GM12878 (cell line): ENCODE measurements at regions not wholly inside any gene's neighbourhood (a gene's known extent, or its start where the extent isn't known, plus 50 kb on each side); places are given as distances from the start of the nearest gene placed in this dataset.

Experiments used
- ATAC-seq: fragments of 200-7000 bp; cut with Tn5 transposase; 3 replicates; pipeline ENCODE4 v1.9.1; 2020; ENCODE audit warnings: mild to moderate bottlenecking, moderate library complexity
- BruUV-seq: library from RNA; stranded (reverse); fragments of 400-500 nt; replicated peaks from 2 replicates; lab custom pipeline; 2021; lab: Mats Ljungman, UMichigan
- CTCF ChIA-PET: fragments of 300-600 bp; sonication (Branson Sonifier 250); formaldehyde crosslinking; extraction: SDS; loops from one replicate; lab custom pipeline; 2021; ENCODE audit warnings: inconsistent platforms; lab: Yijun Ruan, JAX
- POLR2A ChIA-PET: fragments of 350-600 bp; formaldehyde crosslinking; extraction: SDS; loops from one replicate; lab custom pipeline; 2021; ENCODE audit warnings: inconsistent platforms; lab: Charles Lee
- RAD21 ChIA-PET: fragments of 300-600 bp; sonication (Branson Sonifier 250); formaldehyde crosslinking; loops from one replicate; lab custom pipeline; 2023; ENCODE audit warnings: antibody characterized with exemption; ENCODE audit not compliant: unreplicated experiment; lab: Charles Lee
- SMC1A ChIA-PET: fragments of 300-600 bp; sonication (Branson Sonifier 250); formaldehyde crosslinking; loops from one replicate; lab custom pipeline; 2023; ENCODE audit not compliant: unreplicated experiment, uncharacterized antibody; lab: Charles Lee
- DNase-seq: peaks from one replicate; pipeline ENCODE4 v3.0.0-alpha.2; 2011; ENCODE audit warnings: low read depth, low spot score
- FAIRE-seq: peaks from 3 replicates; lab custom pipeline; 2011; peaks lifted over from hg19 to GRCh38; lab: Jason Lieb, UNC
- H2AFZ ChIP-seq: 2 replicates; pipeline ENCODE4 v1.6.0; 2011; ENCODE audit warnings: low read depth, low read length, control low read depth; ENCODE audit not compliant: control insufficient read depth
- H3K27ac ChIP-seq: 2 replicates; pipeline ENCODE4 v1.5.1; 2011; ENCODE audit warnings: control low read depth; ENCODE audit not compliant: control insufficient read depth, insufficient read depth
- H3K27me3 ChIP-seq, 2 experiments: replicated peaks in 1 of 2; 2 replicates each; pipeline versions ENCODE4 v1.6.0 to v1.6.1; 2011; ENCODE audit warnings: low read length in 1 of 2; ENCODE audit not compliant: control insufficient read depth in 2 of 2, insufficient read depth in 2 of 2
- H3K36me3 ChIP-seq, 2 experiments: 2 replicates each; pipeline ENCODE4 v1.5.1; 2011; ENCODE audit warnings: low read length in 1 of 2; ENCODE audit not compliant: control insufficient read depth in 2 of 2, insufficient read depth in 2 of 2
- H3K4me1 ChIP-seq: 2 replicates; pipeline ENCODE4 v1.6.1; 2011; ENCODE audit warnings: mild to moderate bottlenecking, low read length, moderate library complexity, mixed read lengths; ENCODE audit not compliant: control insufficient read depth, insufficient read depth
- H3K4me2 ChIP-seq: 2 replicates; pipeline ENCODE4 v1.6.0; 2011; ENCODE audit warnings: control low read depth; ENCODE audit not compliant: control insufficient read depth, insufficient read depth
- H3K4me3 ChIP-seq: fragments of 200-600 bp; sonication (generic); 2 replicates; pipeline ENCODE4 v1.5.1; 2016
- H3K79me2 ChIP-seq: 2 replicates; pipeline ENCODE4 v1.6.0; 2011; ENCODE audit warnings: low read length; ENCODE audit not compliant: control insufficient read depth, insufficient read depth
- H3K9ac ChIP-seq: 2 replicates; pipeline ENCODE4 v1.8.0; 2011; ENCODE audit warnings: low read length, control low read depth, mixed read lengths; ENCODE audit not compliant: control insufficient read depth, insufficient read depth
- H3K9me3 ChIP-seq: replicated peaks from 3 replicates; pipeline ENCODE4 v1.5.1; 2011; ENCODE audit warnings: mild to moderate bottlenecking, low read length; ENCODE audit not compliant: control insufficient read depth, insufficient read depth
- H4K20me1 ChIP-seq: 2 replicates; pipeline ENCODE4 v1.6.0; 2011; ENCODE audit not compliant: control insufficient read depth, insufficient read depth
- BHLHE40 ChIP-seq, 2 experiments: fragments of 450-650 bp in 1 of 2; IDR thresholded peaks; 2 replicates each; pipeline ENCODE4 v1.6.1; 2011 to 2017; ENCODE audit warnings: low read depth in 2 of 2, borderline replicate concordance in 1 of 2, improper control_type of control experiment in 1 of 2, low read length in 1 of 2, mild to moderate bottlenecking in 1 of 2
- GATAD2B ChIP-seq: fragments of 450-650 bp; conservative IDR thresholded peaks from 2 replicates; pipeline ENCODE4 v1.6.1; 2017; ENCODE audit warnings: low read depth, mild to moderate bottlenecking, moderate library complexity
- MEF2B ChIP-seq: fragments of 450-650 bp; IDR thresholded peaks from 2 replicates; pipeline ENCODE4 v1.6.1; 2018; ENCODE audit warnings: mild to moderate bottlenecking, moderate library complexity; ENCODE audit not compliant: partially characterized antibody, poor library complexity, severe bottlenecking
- MTA3 ChIP-seq: IDR thresholded peaks from 2 replicates; pipeline ENCODE4 v1.6.1; 2012; ENCODE audit warnings: low read length, inconsistent platforms, borderline replicate concordance
- MYC ChIP-seq: IDR thresholded peaks from 2 replicates; pipeline ENCODE4 v1.6.1; 2011; ENCODE audit warnings: mild to moderate bottlenecking, low read length, moderate library complexity, inconsistent platforms; ENCODE audit not compliant: insufficient read depth, insufficient replicate concordance, insufficient read length, severe bottlenecking
- NR2C1 ChIP-seq: fragments of 450-650 bp; IDR thresholded peaks from 2 replicates; pipeline ENCODE4 v1.6.1; 2017; ENCODE audit warnings: antibody characterized with exemption, mild to moderate bottlenecking, moderate library complexity
- PBX3 ChIP-seq: IDR thresholded peaks from 2 replicates; pipeline ENCODE4 v1.6.1; 2011; ENCODE audit warnings: mild to moderate bottlenecking, low read depth, low read length, moderate library complexity; ENCODE audit not compliant: insufficient replicate concordance
- POU2F2 ChIP-seq: IDR thresholded peaks from 3 replicates; pipeline ENCODE4 v1.6.1; 2011; ENCODE audit warnings: low read depth, mild to moderate bottlenecking, low read length, borderline replicate concordance
- SP1 ChIP-seq: IDR thresholded peaks from one replicate; pipeline ENCODE4 v1.6.1; 2011; ENCODE audit warnings: low read depth, low read length
- STAT3 ChIP-seq: IDR thresholded peaks from 2 replicates; pipeline ENCODE4 v1.6.1; 2011; ENCODE audit warnings: low read depth, low read length, improper control_type of control experiment
- SUZ12 ChIP-seq: fragments of 200-600 bp; sonication (generic); IDR thresholded peaks from one replicate; pipeline ENCODE4 v1.6.1; 2018; ENCODE audit warnings: antibody characterized with exemption, mild to moderate bottlenecking; ENCODE audit not compliant: unreplicated experiment
- USF2 ChIP-seq: IDR thresholded peaks from 2 replicates; pipeline ENCODE4 v1.6.1; 2011; ENCODE audit warnings: low read depth, low read length, improper control_type of control experiment, borderline replicate concordance
- ZNF274 ChIP-seq: IDR thresholded peaks from one replicate; pipeline ENCODE4 v1.8.0; 2011; ENCODE audit not compliant: insufficient read length, insufficient read depth
- WGBS: methylation state at CpG from one replicate; pipeline ENCODE4 v1.1.6; 2016; ENCODE audit warnings: low lambda C conversion rate; ENCODE audit not compliant: insufficient replicate concordance, insufficient coverage; ENCODE audit errors: missing lambda C conversion rate; 5-methylcytosine and 5-hydroxymethylcytosine counted together
- in situ Hi-C: fragments of 300-500 bp; cut with MboI; formaldehyde crosslinking; loops from 9 replicates; pipeline ENCODE4 v1.14.3; 2018; ENCODE audit warnings: mixed read lengths
- intact Hi-C: fragments of 100-400 bp; cut with micrococcal nuclease; formaldehyde crosslinking; loops from one replicate; pipeline ENCODE4 v1.14.2; 2022; ENCODE audit not compliant: unreplicated experiment

GRCh38 chr6:27542485-27542884 lies 69.6 kb upstream of the ZNF184 start:
- no peaks in the 10 kb centered on the region for H3K79me2 ChIP-seq
- POLR2A ChIA-PET = no interaction called here
- BruUV-seq = no TSS peak
- SMC1A ChIA-PET = no interaction called here
- in situ Hi-C loops (no loop called here), intact Hi-C loops (no loop called here)
- no peak overlapping the region for H3K4me3 ChIP-seq
- FAIRE-seq (peak; percentile 41), DNase-seq (no peak), ATAC-seq (no peak)
- peaks cover 6% of the 10 kb centered on the region; the same call in 2 of the 3 replicates for H3K9me3 ChIP-seq
- H3K27ac ChIP-seq = no peak overlapping the region
- RAD21 ChIA-PET = no interaction called here
- H3K9ac ChIP-seq = no peak overlapping the region
- TF ChIP-seq GATAD2B (no peak), PBX3 (no peak), MTA3 (no peak), MYC (no peak), ZNF274 (no peak), NR2C1 (no peak), STAT3 (no peak), SUZ12 (no peak), USF2 (no peak), MEF2B (no peak), SP1 (no peak), POU2F2 (no peak), BHLHE40 (IDR thresholded peaks at IDR 0.05; ENCODE audit: borderline replicate concordance in 1 of 2, low read depth in 2 of 2, low read length in 1 of 2) (no peak)
- H3K4me2 ChIP-seq = no peak overlapping the region
- no peaks in the 10 kb centered on the region for H3K36me3 ChIP-seq
- no peaks in the 10 kb centered on the region for H3K27me3 ChIP-seq
- no peak overlapping the region for H2AFZ ChIP-seq
- CTCF ChIA-PET = no interaction called here
- H4K20me1 ChIP-seq = no peaks in the 10 kb centered on the region
- WGBS = 18% methylated on average over 2 of the region's 2 CpGs
- no peaks in the 10 kb centered on the region for H3K4me1 ChIP-seq
